Adipocyte (in vitro differentiated cells): ENCODE measurements at regions not wholly inside any gene's neighbourhood (a gene's known extent, or its start where the extent isn't known, plus 50 kb on each side); places are given as distances from the start of the nearest gene placed in this dataset.

Source experiments
- DNase-seq: peaks from one replicate; pipeline ENCODE4 v3.0.0-alpha.2; 2015; ENCODE audit warnings: low read depth
- H3K27me3 ChIP-seq: replicated peaks from 2 replicates; pipeline ENCODE4 v1.7.0; 2013; ENCODE audit warnings: mild to moderate bottlenecking, low read length, moderate library complexity; ENCODE audit not compliant: control insufficient read depth, insufficient read depth
- H3K36me3 ChIP-seq: 2 replicates; pipeline ENCODE4 v1.7.0; 2013; ENCODE audit warnings: low read length, mild to moderate bottlenecking, moderate library complexity; ENCODE audit not compliant: control insufficient read depth, insufficient read depth, severe bottlenecking
- H3K4me1 ChIP-seq: 2 replicates; pipeline ENCODE4 v1.7.0; 2013; ENCODE audit warnings: mild to moderate bottlenecking, low read length, moderate library complexity; ENCODE audit not compliant: control insufficient read depth, insufficient read depth
- H3K4me3 ChIP-seq: 2 replicates; pipeline ENCODE4 v1.7.0; 2013; ENCODE audit warnings: mild to moderate bottlenecking, low read length, moderate library complexity
- H3K9ac ChIP-seq: 2 replicates; pipeline ENCODE4 v1.7.0; 2013; ENCODE audit warnings: mild to moderate bottlenecking, low read length, moderate library complexity
- H3K9me3 ChIP-seq: 2 replicates; pipeline ENCODE4 v1.7.0; 2013; ENCODE audit warnings: mild to moderate bottlenecking, low read length, moderate library complexity; ENCODE audit not compliant: control insufficient read depth

DNA sequence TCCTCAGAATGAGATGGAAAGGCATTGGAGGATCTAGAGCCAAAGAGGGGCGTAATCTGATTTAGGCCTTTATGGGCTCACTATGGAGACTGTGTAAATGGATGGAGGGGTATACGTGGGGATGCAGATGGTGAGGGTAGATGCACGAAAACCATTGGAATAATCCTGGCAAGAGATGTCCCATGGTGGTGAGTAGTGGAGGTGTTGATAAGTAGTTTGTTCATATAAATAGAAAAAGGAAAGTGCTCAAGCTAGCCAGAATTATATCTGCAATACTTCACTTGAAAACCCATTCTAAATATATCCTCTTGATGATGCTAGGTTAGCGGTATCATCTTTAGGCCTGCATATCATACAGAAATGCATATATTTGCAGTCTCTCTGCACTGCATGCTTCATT lies 459.7 kb downstream of the CDH2 start:
- Histone ChIP-seq H3K36me3 (no peaks in the 10 kb centered on the region), H3K9ac (no peak overlapping the region), H3K27me3 (peaks cover under 1% of the 10 kb centered on the region), H3K4me3 (no peak overlapping the region), H3K4me1 (peaks cover 21% of the 10 kb centered on the region), H3K9me3 (no peaks in the 10 kb centered on the region)
- DNase-seq = no peak

- Histone ChIP-seq H3K9ac (no peak overlapping the region), H3K4me3 (no peak overlapping the region), H3K36me3 (no peaks in the 10 kb centered on the region), H3K9me3 (no peaks in the 10 kb centered on the region), H3K4me1 (peaks cover 21% of the 10 kb centered on the region), H3K27me3 (peaks cover 5% of the 10 kb centered on the region)
- DNase-seq = no peak
Observed at GRCh38 chr18:27715751-27716150, 461.2 kb downstream of the CDH2 start.

DNA sequence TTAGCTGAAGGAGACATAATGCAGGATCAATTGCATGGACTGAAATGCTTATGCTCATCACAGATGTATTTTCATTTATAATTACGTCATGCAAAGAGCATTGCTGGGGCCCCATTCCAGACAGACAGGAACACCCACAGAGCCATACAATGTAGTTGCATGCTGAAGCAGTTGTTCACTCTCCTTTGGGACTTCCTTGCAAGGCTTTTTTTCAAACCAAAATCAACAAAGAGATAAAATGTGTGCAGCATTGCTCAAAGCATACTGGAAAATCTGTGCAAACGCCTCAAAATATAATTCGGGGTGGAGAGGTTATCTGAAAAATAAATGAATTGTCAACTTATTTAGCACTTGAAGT lies 463.2 kb downstream of the CDH2 start:
- H3K36me3 ChIP-seq = no peaks in the 10 kb centered on the region
- H3K9me3 ChIP-seq = peaks cover 10% of the 10 kb centered on the region
- peaks cover 21% of the 10 kb centered on the region for H3K4me1 ChIP-seq
- DNase-seq = peak; percentile 91
- H3K27me3 ChIP-seq = peaks cover 5% of the 10 kb centered on the region
- H3K9ac ChIP-seq = no peak overlapping the region
- no peak overlapping the region for H3K4me3 ChIP-seq

DNA sequence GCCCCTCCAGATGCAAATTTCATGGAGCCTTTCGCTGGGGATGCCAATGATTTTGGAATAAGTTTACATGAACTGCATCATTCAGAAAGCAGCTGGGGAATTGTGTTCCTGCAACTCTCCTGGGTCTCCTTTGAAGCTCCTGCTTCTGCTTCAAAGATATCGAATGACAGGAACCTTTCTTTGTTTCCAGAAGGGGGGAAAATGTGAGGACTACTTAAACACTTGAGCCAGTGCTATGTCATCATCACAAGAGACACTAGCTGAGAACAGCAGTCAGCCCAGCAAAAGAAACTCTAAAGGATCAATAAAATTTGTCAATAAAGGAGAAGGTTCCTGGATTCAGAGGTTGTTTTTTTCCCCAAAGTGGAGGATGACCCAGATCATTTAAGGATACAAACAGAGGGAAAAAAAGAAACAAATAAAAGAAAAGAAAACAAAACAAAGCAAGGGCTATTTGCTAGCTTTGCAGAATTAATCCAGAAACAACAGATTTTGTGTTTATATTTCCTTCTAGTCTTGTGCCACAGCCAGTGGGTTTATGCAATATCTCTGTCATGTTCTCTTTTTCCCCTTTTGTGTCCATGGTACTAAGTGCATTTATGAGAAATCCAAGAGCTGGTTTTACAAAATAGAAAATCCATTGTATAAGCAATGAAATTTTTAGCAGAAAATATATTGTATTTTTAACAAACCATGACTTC lies 463.7 kb downstream of the CDH2 start:
- Histone ChIP-seq H3K9ac (no peak overlapping the region), H3K27me3 (peaks cover 5% of the 10 kb centered on the region), H3K9me3 (peaks cover 10% of the 10 kb centered on the region), H3K36me3 (no peaks in the 10 kb centered on the region), H3K4me1 (peaks cover 21% of the 10 kb centered on the region), H3K4me3 (peak overlapping the region; percentile 10)
- peak; percentile 35 for DNase-seq

- Histone ChIP-seq H3K9me3 (peaks cover 10% of the 10 kb centered on the region), H3K4me1 (peaks cover 21% of the 10 kb centered on the region), H3K36me3 (no peaks in the 10 kb centered on the region), H3K9ac (no peak overlapping the region), H3K4me3 (no peak overlapping the region), H3K27me3 (peaks cover 5% of the 10 kb centered on the region)
- DNase-seq = no peak
Observed at GRCh38 chr18:27712066-27712465, 464.9 kb downstream of the CDH2 start.

DNA sequence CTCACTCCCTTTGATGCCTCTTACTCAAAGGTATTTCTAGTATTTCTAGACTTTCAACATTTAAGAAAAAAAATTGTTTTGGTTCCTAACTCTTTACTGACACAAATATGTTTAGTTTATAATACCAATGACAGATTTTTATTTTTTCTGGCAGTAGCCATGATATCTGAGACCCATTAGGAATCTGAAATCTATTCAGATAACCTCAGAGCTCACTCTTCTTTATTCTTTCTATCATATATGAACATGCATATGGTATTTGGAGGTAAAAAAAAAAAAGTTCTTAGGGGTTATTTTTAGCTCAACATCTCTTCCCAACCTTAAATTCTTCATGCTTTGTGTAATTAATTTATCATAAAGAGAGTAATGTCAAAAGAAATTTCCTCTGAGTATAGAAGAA lies 465.5 kb downstream of the CDH2 start:
- no peaks in the 10 kb centered on the region for H3K36me3 ChIP-seq
- H3K4me1 ChIP-seq = peaks cover 21% of the 10 kb centered on the region
- H3K9me3 ChIP-seq = peaks cover 10% of the 10 kb centered on the region
- peaks cover 5% of the 10 kb centered on the region for H3K27me3 ChIP-seq
- no peak overlapping the region for H3K9ac ChIP-seq
- H3K4me3 ChIP-seq = no peak overlapping the region
- DNase-seq = peak; percentile 9

- Histone ChIP-seq H3K36me3 (no peaks in the 10 kb centered on the region), H3K4me1 (peaks cover 18% of the 10 kb centered on the region), H3K9me3 (peaks cover 10% of the 10 kb centered on the region), H3K27me3 (peaks cover 5% of the 10 kb centered on the region), H3K4me3 (no peak overlapping the region), H3K9ac (no peak overlapping the region)
- DNase-seq = no peak
Observed at GRCh38 chr18:27709344-27709743, 467.6 kb downstream of the CDH2 start.

- peak; percentile 82 for DNase-seq
- Histone ChIP-seq H3K9me3 (peaks cover 10% of the 10 kb centered on the region), H3K27me3 (peaks cover 4% of the 10 kb centered on the region), H3K4me3 (no peak overlapping the region), H3K36me3 (no peaks in the 10 kb centered on the region), H3K4me1 (no peaks in the 10 kb centered on the region), H3K9ac (no peak overlapping the region)
Observed at GRCh38 chr18:27707201-27707600, 469.7 kb downstream of the CDH2 start.

DNA sequence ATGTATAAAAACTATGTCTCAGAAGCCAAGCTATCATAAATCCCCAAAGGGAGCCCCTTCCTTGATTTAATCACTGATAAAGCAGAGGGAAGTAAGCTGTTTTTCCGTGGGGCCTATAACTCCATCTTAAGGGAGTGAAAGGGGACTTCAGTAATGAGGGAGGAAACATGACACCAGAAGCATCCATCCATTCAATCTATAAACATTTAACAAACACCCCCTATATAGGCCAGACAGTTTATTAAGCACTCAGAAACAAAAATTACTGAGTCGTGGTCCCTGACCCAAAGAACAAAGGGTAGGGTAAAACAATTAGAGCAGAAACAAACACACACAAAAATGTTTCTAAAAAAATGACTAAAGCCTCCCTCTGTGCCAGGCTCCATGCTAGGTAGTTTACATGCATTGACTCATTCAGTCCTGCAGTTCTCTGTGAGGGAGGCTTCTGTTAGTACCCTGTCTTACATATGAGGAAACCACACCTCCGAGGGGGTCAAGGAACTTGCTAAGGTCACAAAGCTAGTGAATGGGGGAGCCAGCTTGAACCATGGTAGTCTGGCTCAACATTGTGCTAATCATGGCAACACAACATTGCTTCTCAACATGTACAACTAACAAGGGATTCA lies 472.1 kb downstream of the CDH2 start:
- peaks cover 10% of the 10 kb centered on the region for H3K9me3 ChIP-seq
- H3K4me1 ChIP-seq = no peaks in the 10 kb centered on the region
- no peak overlapping the region for H3K9ac ChIP-seq
- no peak for DNase-seq
- H3K4me3 ChIP-seq = no peak overlapping the region
- H3K27me3 ChIP-seq = no peaks in the 10 kb centered on the region
- no peaks in the 10 kb centered on the region for H3K36me3 ChIP-seq

GRCh38 chr18:27699137-27699536 lies 477.8 kb downstream of the CDH2 start:
- Histone ChIP-seq H3K27me3 (no peaks in the 10 kb centered on the region), H3K36me3 (no peaks in the 10 kb centered on the region), H3K9me3 (no peaks in the 10 kb centered on the region), H3K4me3 (no peak overlapping the region), H3K9ac (no peak overlapping the region), H3K4me1 (no peaks in the 10 kb centered on the region)
- DNase-seq = no peak

- no peak overlapping the region for H3K9ac ChIP-seq
- no peak overlapping the region for H3K4me3 ChIP-seq
- no peak for DNase-seq
- H3K36me3 ChIP-seq = no peaks in the 10 kb centered on the region
- H3K4me1 ChIP-seq = no peaks in the 10 kb centered on the region
- H3K27me3 ChIP-seq = no peaks in the 10 kb centered on the region
- no peaks in the 10 kb centered on the region for H3K9me3 ChIP-seq
Observed at GRCh38 chr18:27696148-27696547, 480.8 kb downstream of the CDH2 start.

- no peaks in the 10 kb centered on the region for H3K9me3 ChIP-seq
- no peaks in the 10 kb centered on the region for H3K4me1 ChIP-seq
- DNase-seq = no peak
- no peaks in the 10 kb centered on the region for H3K27me3 ChIP-seq
- no peak overlapping the region for H3K9ac ChIP-seq
- no peaks in the 10 kb centered on the region for H3K36me3 ChIP-seq
- H3K4me3 ChIP-seq = no peak overlapping the region
Observed at GRCh38 chr18:27695503-27695902, 481.4 kb downstream of the CDH2 start.
